Activated CD8-positive, alpha-beta memory T cell treated with anti-CD3 and anti-CD28 coated beads, Interleukin-2, amount 50 U/mL, for 1 hour (primary cell): ENCODE measurements at regions not wholly inside any gene's neighbourhood (a gene's known extent, or its start where the extent isn't known, plus 50 kb on each side); places are given as distances from the start of the nearest gene placed in this dataset.
"Not testable (repeated sequence)": the region's sequence is repeated elsewhere in the genome, so short reads cannot be mapped to it uniquely, and the experiment has no call there.

Source experiments
- DNase-seq: peaks from one replicate; pipeline ENCODE4 v3.0.0-alpha.2; 2020; ENCODE audit errors: extremely low read depth

GRCh38 chr2:84288293-84288692 lies 170.8 kb downstream of the SUCLG1 start:
- no peak for DNase-seq

- no peak for DNase-seq
Measured at GRCh38 chr2:84286878-84287277, 172.2 kb downstream of the SUCLG1 start.

DNA sequence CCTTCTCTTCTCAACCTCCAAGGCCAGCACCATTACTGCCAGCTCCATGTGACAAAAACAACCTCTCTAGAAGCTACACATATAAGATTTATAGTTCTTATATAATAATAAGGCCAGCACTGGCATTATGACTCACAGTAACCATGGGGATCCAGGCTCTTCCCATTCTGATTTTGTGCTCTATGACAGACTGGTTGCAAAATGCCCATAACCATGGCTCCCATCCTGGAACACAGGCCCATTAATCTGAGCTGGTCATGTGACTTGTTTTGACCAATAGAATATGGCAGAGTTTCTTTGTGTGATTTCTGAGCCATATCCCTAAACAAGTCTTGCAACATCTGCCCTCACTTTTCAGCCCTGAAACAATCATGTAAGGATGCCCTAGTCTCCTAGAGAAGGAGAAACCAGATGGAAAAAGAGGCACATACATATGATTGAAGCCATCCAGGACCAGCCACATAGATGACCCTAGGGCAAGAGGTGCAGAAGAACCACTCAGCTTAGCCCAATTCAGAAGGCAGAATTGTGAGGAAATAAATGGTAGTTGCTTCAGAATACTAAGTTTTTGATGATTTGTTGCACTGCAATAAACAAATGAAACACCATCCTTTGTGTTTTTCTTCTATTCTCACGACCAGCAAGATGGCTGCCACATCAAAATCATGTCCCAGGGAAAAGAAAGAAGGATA lies 173.9 kb downstream of the SUCLG1 start:
- no peak for DNase-seq

- DNase-seq: no peak
Measured at GRCh38 chr2:84283506-84283905, 175.6 kb downstream of the SUCLG1 start.

DNA sequence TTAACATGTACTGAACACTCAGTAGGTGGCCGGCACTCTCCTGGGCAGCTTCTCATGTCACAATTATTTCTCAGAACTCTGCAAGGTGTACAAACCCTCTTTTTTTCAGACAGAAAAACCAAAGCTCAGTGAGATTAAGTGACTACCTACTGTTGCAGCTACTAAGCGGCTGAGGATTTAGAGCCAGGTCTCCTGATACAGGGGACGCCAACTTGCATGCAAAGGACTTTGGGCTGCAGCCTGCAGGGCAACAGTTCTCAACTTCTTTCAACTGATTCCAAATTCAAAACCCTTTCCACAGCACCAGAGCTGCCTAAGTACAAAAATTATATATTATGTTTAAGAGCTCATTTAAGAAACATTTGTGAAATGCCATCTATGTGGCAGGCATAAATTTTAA lies 177.6 kb downstream of the SUCLG1 start:
- no peak for DNase-seq

- no peak for DNase-seq
Measured at GRCh38 chr2:84280873-84281272, 178.2 kb downstream of the SUCLG1 start.

- no peak for DNase-seq
Measured at GRCh38 chr2:84278386-84278785, 180.7 kb downstream of the SUCLG1 start.

DNA sequence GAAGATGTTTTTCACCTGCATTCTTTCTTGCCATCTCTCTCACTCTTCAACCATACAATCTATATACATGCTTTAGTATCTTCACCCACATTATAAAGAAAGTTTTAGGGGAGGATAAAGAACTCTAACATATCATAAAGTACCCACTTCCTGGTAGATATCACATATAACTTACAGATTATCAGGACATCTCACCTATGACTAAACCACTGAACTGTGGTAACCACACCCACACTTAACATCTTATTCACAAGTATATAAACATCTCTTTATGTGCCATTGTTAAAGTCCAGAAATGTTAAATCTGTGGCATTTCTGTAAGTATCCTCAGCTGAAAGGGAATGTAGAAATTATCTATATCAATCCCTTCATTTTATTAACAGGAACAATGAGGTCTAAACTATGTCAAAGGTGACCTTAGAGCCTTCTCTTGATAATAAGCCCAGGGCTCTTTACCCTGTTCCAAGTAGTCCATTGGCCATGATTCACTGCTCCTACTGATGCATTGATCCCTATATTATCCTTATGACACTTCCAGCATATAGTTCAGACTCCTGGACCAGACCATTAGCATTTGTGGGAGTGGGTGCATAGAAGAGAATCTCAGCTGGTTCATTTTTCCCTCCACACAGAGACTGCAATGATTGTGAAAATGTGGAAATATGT lies 182.4 kb downstream of the SUCLG1 start:
- DNase-seq: no peak

DNA sequence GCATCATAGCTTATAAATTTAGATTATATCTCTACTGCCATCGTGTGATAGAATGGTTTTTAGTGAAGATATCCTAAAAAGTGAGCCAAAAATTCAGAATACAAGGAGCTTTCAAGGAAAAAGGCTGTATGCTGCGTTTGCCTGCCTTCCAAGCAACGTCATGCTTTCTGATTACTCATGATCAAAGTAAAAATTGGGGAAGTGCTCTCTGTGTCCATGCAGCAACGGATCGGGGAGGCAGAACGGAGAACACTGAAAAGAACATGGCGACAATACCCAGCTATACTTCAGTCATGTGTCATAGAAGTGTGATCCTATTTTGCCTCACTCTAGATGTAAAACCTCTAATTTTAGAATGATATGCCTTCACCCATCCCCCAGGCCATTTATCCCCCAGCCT lies 185.7 kb downstream of the SUCLG1 start:
- DNase-seq: no peak

GRCh38 chr2:84271977-84272376 lies 187.1 kb downstream of the SUCLG1 start:
- no peak for DNase-seq

GRCh38 chr2:84257831-84258230 lies 201.2 kb downstream of the SUCLG1 start:
- no peak for DNase-seq

- DNase-seq: no peak
Measured at GRCh38 chr2:84251651-84252302, 207.3 kb downstream of the SUCLG1 start.

GRCh38 chr2:84249140-84249539 lies 209.9 kb downstream of the SUCLG1 start:
- DNase-seq: no peak

DNA sequence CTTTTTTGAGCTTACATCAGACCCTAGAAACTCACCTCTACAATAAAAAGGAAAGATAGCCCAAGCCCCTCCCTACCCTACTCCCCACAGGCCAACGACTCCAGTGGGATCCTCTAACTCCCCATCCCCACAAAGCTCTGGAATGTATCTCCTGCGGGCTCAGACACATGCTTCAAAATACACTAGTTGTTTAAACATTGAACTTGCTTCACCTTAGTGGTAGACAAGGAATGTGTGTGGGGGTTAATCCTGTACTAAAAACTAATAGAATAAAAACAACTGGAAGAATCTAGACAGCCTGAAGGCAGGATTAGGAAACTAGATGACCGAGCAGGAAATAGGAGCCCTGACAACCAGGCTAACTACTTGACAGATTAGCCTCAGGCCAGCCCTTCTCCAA lies 211.5 kb downstream of the SUCLG1 start:
- DNase-seq: no peak

DNA sequence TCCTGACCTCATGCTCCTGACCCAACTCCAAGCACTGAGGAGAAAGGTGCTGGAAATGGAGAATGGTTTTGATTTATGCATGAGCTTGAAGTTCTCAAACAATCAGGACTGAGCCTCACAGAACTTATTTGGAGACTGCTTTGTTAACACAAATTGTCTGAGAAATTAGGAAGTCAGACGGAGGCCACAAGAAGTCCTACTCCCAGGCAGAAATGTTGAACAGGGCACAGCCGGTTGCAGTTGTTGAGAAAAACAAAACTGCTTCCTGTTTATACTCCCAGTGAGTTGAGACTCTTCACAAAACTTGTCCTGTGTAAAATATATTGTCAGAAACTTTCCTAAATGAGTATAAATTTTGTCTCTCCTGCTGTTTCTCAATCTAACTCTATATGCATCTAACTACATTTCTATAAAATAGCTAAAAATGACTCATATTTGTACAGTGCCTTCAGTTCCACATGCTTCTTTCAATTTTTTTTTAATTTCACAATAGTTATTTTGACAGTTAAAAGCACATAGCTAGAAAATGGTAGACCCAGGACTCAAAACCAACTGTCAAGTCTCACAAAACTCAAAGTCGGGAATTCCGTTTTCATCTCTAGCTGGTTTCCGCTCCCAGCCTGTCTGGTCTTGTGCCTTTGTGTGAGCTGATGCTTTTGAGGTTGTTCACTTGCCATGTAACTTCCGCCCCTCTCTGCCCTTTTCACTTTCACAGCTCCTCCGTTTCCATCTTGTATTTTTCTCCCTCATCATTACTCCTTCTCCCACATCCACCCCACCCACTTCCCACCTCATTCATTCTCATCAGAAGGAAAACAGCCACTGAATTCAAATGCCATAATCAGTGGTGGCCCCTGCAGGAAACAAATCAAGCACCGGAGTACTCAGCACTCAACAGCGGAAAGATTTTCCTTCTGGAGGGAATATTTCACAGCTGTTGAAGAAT lies 215.0 kb downstream of the SUCLG1 start:
- DNase-seq: no peak

GRCh38 chr2:84238907-84239306 lies 220.2 kb downstream of the SUCLG1 start:
- no peak for DNase-seq

DNA sequence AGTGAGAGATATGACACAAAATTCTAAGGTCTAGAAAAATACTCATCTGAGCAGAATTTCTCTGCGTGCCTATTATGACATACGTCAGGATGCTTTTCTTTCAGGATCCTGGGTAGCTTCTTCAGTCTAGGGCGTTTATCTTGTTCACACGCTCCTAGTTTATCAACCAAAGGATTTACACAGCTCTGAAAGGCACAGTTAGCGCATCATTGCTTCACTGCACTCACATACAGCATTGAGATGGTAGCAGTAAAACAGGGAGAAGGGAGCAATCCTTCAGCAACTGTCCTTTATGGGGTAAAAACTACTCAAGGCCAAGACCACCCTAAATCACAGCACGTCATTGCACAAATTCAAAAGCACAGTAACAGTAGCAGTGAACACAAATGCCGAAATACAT lies 222.8 kb downstream of the SUCLG1 start:
- no peak for DNase-seq

DNA sequence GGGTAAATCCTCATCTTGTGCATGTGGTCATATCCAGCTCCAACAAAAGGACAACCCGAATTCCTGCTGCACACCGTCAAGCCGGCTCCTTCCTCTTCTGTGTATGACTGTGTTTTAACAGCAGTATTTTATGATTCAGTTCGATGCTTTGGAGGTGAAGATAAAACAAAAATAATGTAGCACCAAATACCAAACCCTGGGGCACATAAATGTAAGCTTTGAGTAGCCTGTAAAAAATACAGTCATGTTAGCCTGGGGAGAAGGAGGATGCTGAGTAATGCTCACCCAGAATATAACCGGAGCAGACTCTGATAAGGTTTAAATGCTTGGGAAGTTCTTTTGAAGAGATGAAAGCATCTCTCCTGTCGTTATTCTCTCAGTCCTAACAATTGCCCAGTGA lies 225.0 kb downstream of the SUCLG1 start:
- no peak for DNase-seq

GRCh38 chr2:84231478-84231877 lies 227.6 kb downstream of the SUCLG1 start:
- no peak for DNase-seq

GRCh38 chr2:84224121-84224520 lies 235.0 kb downstream of the SUCLG1 start:
- no peak for DNase-seq

DNA sequence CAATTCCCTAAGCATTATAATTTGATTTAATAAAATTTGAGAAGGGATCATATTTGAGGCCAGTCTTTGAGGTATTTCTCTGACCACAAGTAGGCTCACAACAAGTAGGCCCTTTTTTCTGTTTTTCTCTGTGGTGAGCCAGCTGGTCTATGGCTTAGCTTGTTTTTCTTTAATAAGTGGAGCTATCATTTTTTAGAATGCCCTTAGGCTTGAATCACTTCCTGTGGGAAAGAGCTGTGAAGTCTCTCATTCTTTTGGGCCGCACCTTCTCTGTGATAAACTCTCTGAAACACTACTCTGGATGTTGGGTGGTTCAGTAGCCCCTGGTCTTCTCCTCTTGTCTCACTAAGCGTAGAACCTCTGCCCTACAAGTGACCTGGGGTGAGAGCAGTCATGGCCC lies 235.9 kb downstream of the SUCLG1 start:
- DNase-seq: no peak

DNA sequence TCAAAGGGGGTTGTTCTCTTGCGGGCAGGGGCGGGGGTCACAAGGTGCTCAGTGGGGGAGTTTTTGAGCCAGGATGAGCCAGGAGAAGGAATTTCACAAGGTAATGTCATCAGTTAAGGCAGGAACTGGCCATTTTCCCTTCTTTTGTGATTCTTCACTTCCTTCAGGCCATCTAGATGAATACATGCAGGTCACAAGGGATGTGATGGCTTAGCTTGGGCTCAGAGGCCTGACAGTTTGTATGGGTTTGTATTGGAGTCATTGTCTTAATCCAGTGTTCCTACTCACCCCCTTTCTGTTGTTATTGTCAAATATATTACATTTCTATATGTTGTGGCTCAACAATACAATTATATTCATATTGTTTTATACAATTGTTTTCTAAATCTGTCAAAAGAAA lies 238.0 kb downstream of the SUCLG1 start:
- DNase-seq: not testable (repeated sequence)
